ENCODE measurements at regions not wholly inside any gene's neighbourhood (a gene's known extent, or its start where the extent isn't known, plus 50 kb on each side); places are given as distances from the start of the nearest gene placed in this dataset.

DNA sequence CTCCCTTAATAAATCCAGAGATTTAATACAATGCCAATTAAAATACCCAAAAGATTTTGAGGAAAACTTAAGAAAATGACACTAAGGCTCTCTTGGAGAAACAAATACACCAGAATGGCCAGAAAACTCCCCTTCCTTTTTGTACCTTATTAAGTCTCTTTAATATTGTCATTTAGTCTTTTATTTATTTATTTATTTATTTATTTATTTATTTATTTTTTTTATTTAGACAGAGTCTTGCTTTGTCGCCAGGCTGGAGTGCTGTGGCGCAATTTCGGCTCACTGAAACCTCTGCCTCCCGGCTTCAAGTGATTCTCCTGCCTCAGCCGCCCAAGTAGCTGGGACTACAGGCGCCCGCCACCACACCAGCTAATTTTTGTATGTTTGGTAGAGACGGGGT lies 210.6 kb downstream of the DACT1 start:
- ATAC-seq: no peak

DNA sequence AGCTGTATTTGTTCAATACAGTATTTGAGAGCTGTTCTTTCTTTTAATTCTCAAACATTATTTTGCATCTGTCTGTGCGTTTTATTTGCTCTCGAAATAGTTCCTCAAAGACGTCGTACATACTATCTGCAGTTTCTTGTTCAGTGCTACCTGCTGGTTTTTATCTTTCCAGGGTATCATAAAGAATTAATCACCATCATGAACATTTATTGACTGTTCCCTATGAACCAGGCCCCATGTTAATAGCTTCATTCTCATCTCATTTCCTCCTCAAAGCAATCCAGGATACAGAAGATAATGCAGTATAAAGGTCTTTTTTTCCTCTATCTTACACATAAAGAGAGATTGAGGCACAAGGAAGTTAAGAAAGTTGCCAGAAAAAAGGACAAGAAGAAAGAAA lies 211.8 kb downstream of the DACT1 start:
- ATAC-seq: no peak

GRCh38 chr14:58850011-58850410 lies 212.2 kb downstream of the DACT1 start:
- no peak for ATAC-seq

DNA sequence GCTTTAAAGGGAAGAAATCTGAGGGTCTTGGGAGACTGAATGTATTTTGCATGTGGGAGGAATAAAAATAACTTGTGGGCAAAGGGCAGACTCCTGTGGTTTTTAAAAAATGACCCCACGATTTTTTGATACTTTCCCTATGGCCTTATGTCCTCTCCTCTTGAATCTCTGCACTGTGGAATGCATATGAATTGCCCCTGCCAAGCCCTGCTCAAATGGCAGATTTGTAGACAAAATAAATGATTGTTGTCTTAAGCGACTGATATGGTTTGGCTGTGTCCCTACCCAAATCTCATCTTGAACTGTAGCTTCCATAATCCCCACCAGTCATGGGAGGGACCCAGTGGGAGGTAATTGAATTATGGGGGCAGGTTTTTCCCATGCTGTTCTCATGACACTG lies 223.8 kb downstream of the DACT1 start:
- no peak for ATAC-seq

- no peak for ATAC-seq
These were observed 224.8 kb downstream of the DACT1 start for GRCh38 chr14:58862416-58863160.

DNA sequence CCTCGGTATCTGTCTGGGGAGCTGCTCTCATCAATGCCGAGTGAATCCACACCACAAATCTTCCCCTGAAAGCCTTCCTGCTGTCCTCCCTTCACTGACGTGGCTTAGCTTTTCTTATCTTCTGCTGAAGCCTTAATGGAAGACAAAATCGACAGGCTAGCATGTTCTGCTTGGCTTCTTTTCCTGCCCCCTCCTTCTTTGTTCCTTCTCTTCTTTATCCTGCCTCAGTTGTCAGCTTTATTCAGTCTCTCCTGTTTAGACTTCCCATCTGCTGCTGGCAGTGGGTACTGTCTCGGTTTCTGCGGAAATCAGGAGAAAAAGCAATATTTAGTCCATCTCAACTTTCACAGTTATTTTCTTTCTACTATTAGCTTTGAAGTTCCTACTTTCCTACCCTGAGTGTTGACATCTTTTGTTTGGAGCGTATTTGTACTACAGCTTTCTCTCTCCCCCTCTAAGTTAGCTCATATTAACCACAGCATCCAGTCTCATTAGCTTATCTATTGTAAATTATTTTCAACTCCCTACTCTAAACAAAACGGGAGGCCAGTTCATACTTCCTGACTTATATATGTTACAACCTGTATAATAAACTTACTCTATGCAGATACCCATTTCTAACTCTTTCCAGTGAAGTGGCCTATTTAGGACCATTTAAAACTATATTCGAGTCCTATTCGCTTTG lies 226.0 kb downstream of the DACT1 start:
- no peak for ATAC-seq

DNA sequence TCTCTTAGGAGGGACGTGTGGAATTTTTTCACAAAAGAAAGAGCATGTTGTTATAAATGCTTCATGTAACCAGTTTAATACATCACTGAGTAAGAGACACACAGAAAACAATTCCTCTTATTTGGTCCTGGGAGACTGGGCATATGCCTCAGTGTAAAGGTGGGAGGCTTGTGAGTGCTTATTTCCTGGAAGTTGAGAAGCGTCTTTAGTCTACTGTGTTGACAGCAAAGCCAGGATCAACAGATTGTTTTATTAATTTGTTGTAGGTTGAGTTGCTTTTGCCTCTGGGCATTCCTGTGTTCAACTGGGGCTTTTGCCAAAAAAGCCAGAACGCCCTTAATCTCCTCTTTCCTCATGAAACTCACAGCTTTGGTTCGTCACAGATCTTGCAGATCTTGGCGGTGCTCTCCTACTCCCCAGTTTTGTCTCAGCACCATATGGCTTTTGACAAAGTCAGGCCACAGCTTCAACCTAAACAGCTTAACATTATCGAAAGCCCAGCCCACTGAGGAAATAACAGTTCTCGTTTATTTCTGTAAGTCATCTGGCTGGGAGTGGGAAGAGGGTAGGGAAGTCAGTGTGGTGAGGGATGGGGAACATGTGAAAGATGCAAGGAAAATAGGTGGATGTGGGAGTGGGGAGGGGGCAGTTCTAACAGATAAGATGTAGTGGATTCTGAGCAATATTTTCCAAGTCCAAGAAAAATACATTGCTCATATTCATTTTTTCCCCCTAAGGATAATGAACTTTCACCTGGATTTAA lies 227.2 kb downstream of the DACT1 start:
- ATAC-seq: no peak

- no peak for ATAC-seq
These were observed 227.9 kb downstream of the DACT1 start for GRCh38 chr14:58865514-58866281.

- no peak for ATAC-seq
These were observed 228.6 kb downstream of the DACT1 start for GRCh38 chr14:58866391-58866790.

GRCh38 chr14:58870961-58871360 lies 233.2 kb downstream of the DACT1 start:
- ATAC-seq: no peak

GRCh38 chr14:58871573-58871972 lies 233.8 kb downstream of the DACT1 start:
- ATAC-seq: no peak

DNA sequence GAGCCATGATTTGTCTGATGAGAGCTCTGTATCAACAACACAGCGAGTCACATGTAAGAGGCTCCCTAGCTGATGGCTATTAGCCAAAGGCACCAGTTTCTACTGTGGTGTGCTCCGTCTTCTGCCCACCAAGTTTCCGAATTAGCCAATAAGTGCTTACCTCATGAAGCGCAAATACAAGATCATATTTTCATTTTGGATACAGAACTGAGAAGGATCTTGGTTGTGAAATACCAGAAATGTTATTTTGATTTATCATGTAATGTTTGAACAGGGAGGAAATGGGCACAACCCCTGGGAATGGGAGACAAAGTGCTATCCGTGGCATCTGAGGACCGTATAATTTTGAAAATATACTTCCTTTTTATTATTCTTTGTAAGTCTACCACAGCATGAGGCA lies 234.3 kb downstream of the DACT1 start:
- no peak for ATAC-seq

DNA sequence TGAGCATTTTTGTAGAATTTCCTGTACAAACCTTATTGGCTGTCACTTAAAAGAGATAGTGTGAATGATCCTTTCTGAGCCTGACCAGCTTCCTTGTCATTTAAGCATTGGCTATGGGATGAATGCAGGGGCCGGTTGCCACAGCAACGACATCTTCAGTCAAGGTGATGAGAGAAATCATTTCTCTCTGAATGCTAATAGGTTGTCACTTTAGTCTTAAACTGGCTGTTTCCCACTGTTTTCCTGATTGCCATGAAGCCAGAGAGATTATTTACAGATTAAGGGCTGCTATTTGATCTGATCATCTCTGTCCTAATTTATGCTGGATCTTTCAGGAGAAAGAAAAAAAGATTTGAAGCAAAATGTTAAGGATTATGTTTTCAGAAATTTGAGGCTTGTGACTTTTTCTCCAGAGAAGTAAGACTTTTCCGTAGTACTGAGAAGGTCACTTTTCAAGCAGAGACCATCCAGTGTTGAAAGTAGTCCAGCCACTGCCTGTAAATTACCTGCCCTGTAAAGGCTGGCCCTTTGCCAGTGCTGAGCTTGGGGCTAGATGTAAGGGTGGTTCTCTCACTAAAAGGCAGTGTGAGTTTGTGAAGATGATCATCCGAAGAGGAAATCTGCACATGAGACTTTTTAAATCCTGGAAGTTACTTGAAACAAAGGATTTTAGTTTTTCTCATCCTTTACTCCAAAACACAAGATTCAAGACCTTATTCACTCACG lies 235.6 kb downstream of the DACT1 start:
- no peak for ATAC-seq

- ATAC-seq: no peak
These were observed 237.9 kb downstream of the DACT1 start for GRCh38 chr14:58875613-58876012.

DNA sequence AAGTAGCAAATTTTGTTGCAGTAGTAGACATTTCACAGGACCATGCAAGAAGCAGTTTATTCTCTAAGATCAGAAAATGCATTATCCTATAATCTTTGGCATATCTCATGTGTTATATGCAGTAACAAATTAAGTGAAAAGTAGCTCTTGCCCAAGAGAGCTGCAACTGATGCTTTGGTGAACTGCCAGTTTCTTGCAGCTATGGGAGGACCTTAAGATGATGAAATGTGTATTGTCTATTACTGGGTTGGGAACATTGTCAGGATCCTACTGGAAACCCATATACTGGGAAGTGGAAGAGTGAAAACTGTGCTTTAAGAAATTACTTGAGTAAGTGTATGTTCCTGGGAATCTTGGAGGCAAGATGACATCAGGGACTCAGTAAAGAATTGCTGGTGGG lies 238.8 kb downstream of the DACT1 start:
- ATAC-seq: no peak

DNA sequence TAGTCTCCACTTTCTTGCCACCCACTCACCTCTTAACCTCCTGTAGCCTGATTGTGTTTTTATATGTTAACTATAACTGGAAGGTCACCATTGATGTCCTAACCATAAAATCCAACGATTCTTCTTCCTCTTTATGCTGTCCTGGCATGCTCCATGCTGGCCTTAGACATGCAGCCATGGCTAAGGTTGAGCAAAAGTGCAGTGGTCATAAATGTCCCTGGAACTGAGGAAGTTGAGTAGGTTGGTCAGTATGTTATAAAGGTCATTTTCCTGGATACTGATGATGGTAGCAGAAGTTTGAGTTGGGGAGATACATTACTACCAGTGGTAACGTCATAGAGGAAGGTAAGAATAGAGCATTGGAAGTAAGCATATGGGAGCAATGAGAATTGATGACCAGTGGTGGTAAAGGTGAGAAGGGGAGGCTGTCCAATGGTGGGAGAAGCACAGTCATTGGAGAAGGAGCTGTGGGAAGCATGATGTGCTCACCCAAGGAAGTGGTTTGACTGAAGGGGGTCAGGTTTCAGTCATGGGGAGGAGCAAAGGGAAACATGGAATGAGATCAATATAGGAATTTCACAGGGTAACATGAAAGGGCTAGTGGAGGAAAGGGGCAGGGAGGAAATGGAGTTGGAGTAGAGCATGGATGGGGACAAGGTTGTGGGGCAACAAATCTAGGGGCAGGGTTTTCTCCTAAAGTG lies 240.8 kb downstream of the DACT1 start:
- no peak for ATAC-seq

DNA sequence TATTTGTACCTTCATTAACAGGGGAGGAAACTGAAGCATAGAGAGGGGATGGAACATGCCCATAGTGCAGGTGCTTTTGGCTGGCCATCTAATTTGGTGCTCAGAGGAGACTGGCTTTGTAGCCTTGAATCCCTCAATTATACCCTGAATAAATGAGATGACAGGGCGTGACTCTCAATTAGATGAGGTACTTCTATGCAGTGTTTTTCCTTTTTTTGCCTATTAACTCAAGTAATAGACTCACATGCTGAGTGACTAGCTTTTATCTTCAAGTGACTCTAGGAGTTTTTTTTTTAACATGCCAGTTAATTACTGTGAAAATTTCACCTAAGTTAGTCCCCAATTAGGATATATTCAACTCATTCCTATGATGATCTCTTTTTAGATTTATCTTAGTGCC lies 243.7 kb downstream of the DACT1 start:
- no peak for ATAC-seq

- ATAC-seq: no peak
These were observed 244.8 kb downstream of the DACT1 start for GRCh38 chr14:58882577-58883018.

DNA sequence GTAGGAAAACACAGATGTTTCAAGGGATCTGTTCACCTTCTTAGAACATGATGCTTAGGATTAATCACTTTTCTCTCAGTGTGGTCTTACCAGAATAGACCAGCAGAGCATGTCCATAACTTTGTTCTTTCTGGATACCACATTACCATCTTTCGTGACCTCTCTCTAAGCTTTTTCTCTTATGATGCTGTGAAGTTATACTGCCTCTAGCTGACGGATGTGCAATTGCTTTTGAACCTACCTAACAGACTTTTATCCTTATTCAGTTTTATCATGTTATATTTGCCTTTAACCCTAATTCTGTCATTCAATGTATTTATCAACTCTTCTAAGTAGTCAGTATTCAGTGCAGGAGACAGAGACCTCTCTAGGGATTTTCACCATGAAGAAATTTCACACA lies 246.7 kb downstream of the DACT1 start:
- no peak for ATAC-seq

GRCh38 chr14:58887931-58888330 lies 250.2 kb downstream of the DACT1 start:
- no peak for ATAC-seq

DNA sequence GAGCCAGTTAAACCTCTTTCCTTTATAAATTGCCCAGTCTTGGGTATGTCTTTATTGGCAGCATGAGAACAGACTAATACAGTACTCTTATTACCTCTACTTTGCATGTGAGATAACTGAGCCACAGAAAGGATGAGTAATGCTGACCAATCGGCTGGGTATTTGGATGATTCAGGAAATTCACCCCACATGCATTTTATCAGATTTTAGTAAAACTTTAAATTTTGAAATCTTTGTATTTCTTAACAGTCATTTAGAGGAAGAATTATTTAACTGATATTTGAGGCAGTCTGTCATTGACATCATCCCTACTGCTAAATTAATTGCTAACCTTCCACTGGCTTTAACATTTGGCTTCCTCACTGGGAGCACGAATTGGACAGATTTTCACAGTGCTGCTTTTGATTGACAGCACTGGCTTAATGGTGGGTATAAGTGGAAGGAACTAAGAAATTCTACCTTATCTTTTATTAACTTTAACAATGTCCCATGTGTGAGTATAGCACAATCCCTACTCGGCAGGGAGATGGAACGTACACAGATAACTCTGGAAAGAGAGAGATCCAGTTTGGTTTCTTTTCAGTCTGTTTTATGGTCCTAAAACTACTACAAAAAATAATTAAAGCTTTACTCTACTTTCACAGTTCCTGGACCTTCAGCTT lies 261.0 kb downstream of the DACT1 start:
- ATAC-seq: no peak

Data from esophagus mucosa (tissue), 1 donor.